ENCODE measurements at regions not wholly inside any gene's neighbourhood (a gene's known extent, or its start where the extent isn't known, plus 50 kb on each side); places are given as distances from the start of the nearest gene placed in this dataset.

- Histone ChIP-seq H3K9me3 (peaks cover 0 to 19% (median 0%) of the 10 kb centered on the region in 12 donors), H3K4me1 (peaks cover 0 to 15% (median 0%) of the 10 kb centered on the region in 12 donors), H3K4me3 (no peak overlapping the region), H3K27ac (no peak overlapping the region), H3K27me3 (no peaks in the 10 kb centered on the region), H3K36me3 (no peaks in the 10 kb centered on the region)
- DNase-seq (no peak), ATAC-seq (no peak)
- intact Hi-C loops (cut with DNase I), result no loop called here
- 91 to 94% (median 93%) methylated on average over 5 of the region's 5 CpGs for WGBS, 4 donors
- TF ChIP-seq CTCF (IDR thresholded peaks at IDR 0.05) (no peak), POLR2A (IDR thresholded peaks at IDR 0.05) (no peak)
Measured at GRCh38 chr7:138246428-138246827, 170.2 kb downstream of the AKR1D1 start.

GRCh38 chr7:138247081-138247480, 170.8 kb downstream of the AKR1D1 start:
- no peak overlapping the region for H3K27ac ChIP-seq
- TF ChIP-seq CTCF (IDR thresholded peaks at IDR 0.05) (no peak), POLR2A (IDR thresholded peaks at IDR 0.05) (no peak)
- intact Hi-C loops (cut with DNase I), result no loop called here
- peaks cover 0 to 15% (median 0%) of the 10 kb centered on the region in 12 donors for H3K4me1 ChIP-seq
- DNase-seq, result no peak
- H3K9me3 ChIP-seq, result peaks cover 0 to 19% (median 0%) of the 10 kb centered on the region in 12 donors
- no peaks in the 10 kb centered on the region for H3K27me3 ChIP-seq
- no peak for ATAC-seq
- 71 to 83% (median 76%) methylated on average over 1 of the region's 1 CpG for WGBS, 4 donors
- no peak overlapping the region for H3K4me3 ChIP-seq
- no peaks in the 10 kb centered on the region for H3K36me3 ChIP-seq

GRCh38 chr7:138247568-138248333, 171.5 kb downstream of the AKR1D1 start:
- H3K36me3 ChIP-seq, result no peaks in the 10 kb centered on the region
- no peak overlapping the region for H3K4me3 ChIP-seq
- TF ChIP-seq CTCF (IDR thresholded peaks at IDR 0.05) (no peak), POLR2A (IDR thresholded peaks at IDR 0.05) (no peak)
- DNase-seq (no peak), ATAC-seq (no peak)
- WGBS, 4 donors, result 61 to 77% (median 67%) methylated on average over 9 of the region's 9 CpGs
- intact Hi-C loops (cut with DNase I), result no loop called here
- H3K27me3 ChIP-seq, result no peaks in the 10 kb centered on the region
- peaks cover 0 to 15% (median 0%) of the 10 kb centered on the region in 12 donors for H3K4me1 ChIP-seq
- H3K27ac ChIP-seq, result no peak overlapping the region
- H3K9me3 ChIP-seq, result peaks cover 0 to 19% (median 0%) of the 10 kb centered on the region in 12 donors

- Histone ChIP-seq H3K36me3 (no peaks in the 10 kb centered on the region), H3K9me3 (peaks cover 0 to 19% (median 0%) of the 10 kb centered on the region in 12 donors), H3K4me1 (peaks cover 0 to 14% (median 0%) of the 10 kb centered on the region in 12 donors), H3K4me3 (no peak overlapping the region), H3K27ac (no peak overlapping the region), H3K27me3 (no peaks in the 10 kb centered on the region)
- intact Hi-C loops (cut with DNase I), result no loop called here
- no peak for TF ChIP-seq CTCF (IDR thresholded peaks at IDR 0.05)
- TF ChIP-seq POLR2A (IDR thresholded peaks at IDR 0.05), result no peak
- ATAC-seq (no peak), DNase-seq (no peak)
Measured at GRCh38 chr7:138248609-138249008, 172.3 kb downstream of the AKR1D1 start.
